NOMO-1 treated with DMSO at 0.1 percent for 48 hours (cell line): ENCODE measurements at regions not wholly inside any gene's neighbourhood (a gene's known extent, or its start where the extent isn't known, plus 50 kb on each side); places are given as distances from the start of the nearest gene placed in this dataset.

Experiments used
- DNase-seq: peaks from one replicate; lab custom pipeline; 2025; ENCODE audit not compliant: unreplicated experiment; lab: John Stamatoyannopoulos, UW

DNA sequence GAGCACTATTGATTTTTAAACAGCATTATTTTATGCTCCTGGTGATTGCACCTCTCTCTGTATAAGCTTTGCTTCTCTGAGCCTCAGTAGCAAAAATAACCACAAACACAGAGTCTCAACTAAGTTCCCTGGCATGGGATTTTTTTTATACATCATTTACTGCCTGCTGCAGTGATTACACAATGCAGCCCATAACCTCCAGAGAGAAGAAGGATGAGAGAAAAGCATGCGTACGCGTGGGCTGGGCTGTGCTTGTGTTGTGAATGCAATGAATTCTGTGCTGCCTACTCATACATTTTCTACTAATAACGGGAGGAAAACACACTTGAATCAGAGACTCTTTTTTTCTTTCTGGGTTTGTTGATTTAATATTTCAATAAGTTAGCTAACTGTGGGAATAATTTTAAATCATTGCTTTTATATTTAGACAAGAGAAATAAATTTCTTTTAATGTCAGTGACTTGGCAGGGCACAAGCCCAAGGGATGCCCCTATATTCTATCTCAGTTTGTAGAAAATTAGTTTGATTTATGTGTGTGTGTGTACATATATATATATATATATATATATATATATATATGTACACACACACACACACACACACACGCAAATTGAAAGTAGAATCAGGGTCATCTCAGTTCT lies 351.5 kb downstream of the MED10 start:
- no peak for DNase-seq

DNA sequence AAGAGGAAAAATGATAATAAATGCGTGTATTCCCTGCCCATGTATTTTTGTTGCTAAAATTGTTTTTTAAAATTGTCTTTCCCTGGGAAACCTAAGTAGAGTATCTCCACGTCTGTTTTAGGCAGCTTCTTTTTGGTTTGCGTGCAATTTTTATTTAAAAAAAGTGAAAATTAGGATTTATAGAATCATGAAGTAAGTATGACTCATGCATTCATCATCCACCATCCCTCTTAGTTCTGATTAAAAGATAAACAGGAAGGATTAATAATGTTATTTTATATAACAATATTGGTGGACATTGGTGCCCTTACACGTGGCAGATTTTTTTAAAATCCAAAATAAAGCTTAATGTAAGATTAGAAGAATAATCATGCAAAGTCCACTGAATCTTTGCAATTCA lies 358.7 kb downstream of the MED10 start:
- no peak for DNase-seq

- DNase-seq, result no peak
Observed at GRCh38 chr5:6013506-6013905, 364.8 kb downstream of the MED10 start.

DNA sequence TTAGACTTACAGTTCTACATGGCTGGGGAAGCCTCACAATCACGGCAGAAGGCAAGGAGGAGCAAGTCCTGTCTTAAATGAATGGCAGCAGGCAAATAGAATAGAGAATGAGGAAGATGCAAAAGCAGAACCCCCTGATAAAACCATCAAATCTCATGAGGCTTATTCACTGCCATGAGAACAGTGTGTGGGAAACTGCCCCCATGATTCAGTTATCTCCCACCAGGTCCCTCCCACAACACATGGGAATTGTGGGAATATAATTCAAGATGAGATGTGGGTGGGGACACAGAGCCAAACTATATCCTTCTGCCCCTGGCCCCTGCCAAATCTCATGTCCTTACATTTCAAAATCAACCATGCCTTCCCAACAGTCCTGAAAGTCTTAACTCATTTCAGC lies 367.1 kb downstream of the MED10 start:
- DNase-seq, result no peak

DNA sequence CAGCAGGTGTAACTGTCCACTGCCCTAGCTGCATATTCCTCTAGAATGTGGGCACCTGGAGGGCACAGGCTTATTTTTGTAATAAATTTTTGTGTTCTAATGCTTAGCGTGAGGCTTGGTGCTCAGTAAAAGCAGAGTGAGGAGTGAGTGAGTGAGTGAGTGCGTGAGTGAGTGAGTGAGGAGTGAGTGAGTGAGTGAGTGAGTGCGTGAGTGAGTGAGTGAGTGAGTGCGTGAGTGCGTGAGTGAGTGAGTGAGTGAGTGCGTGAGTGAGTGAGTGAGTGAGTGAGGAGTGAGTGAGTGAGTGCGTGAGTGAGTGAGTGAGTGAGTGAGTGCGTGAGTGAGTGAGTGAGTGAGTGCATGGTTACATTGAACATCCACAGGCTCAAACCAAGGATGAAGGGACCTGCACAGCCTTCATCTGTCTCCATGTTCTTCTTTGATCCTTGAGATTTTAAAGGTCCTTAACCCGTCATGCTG lies 371.5 kb downstream of the MED10 start:
- no peak for DNase-seq

DNA sequence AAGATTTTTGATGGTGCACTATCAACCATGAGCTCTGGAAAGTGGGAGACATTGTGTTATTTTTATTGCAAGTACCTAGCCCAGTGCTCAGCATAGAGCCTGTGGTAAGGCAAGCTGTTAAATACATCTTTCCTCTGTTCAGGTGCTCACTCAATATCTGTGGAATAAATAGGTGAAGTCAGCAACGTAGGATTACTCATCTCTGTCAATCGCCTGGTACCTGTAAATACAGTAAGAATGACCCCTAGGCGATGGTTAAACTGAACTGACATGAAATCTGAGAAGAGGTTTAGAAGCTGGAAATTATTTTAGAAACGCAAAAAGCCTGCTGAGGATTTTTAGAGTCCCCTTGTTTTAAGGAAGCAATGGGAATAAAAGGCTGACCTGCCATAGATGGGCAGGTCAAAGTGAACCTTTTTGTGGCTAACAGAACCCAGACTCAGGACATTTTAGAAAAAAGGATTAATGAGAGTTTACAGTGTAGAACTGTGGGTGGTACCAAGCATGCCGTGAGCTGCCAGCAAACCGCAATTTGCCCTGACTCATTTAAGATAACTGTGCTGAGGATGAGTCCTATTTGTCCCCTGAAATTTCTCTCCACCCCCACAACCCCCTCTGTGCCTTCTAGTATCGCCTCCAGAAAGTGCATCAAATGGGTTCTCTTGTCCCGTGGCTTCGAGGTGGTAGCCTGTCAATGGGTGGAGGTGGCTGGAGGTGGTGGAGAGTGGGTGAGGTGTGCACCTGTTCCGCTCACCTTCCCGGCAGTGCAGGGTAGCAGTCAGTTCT lies 375.1 kb downstream of the MED10 start:
- no peak for DNase-seq

DNA sequence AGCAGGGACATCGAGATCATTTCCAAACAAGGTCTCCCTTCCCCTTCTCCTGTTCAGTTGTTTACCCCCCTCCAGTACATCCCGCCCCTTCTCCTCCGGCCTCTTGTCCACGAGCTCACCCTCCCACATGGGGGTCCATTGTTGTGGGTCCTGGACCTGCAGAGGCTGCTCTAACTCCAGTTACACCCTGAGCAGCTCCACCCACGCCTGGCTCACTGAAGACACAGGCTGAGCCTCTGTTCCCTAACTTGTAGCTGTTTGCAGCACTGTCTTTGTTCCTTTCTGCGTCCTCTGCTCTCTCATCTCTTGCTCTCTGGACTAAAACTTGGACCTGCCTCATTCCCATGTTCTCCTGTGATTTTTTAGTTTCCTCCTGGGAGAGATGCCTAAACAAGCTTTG lies 377.5 kb downstream of the MED10 start:
- DNase-seq, result no peak

GRCh38 chr5:5995819-5996218 lies 382.5 kb downstream of the MED10 start:
- DNase-seq, result no peak

- no peak for DNase-seq
Observed at GRCh38 chr5:5986492-5987178, 391.7 kb downstream of the MED10 start.

DNA sequence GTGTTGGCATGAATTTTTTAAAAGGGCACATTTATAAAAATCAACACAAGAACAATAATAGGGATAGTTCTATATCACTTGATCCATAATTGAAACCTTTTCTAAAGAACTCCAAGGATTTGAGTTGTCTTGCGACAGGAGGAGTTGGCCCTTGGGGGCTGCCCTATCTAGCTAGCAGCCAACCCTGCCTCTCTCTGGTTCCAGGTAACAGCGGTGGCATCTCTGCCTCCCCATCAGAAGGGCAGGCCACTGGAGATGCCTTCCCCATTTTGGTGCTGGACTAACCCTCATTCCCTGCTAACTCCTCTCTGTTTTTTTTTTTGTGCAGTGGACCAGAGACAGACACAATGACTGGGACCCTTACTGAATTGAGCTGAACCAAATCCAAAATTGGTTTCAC lies 393.0 kb downstream of the MED10 start:
- DNase-seq, result no peak

GRCh38 chr5:5983261-5983980 lies 394.9 kb downstream of the MED10 start:
- DNase-seq, result no peak

GRCh38 chr5:5981562-5981961 lies 396.8 kb downstream of the MED10 start:
- DNase-seq, result no peak

- DNase-seq, result no peak
Observed at GRCh38 chr5:5980538-5980895, 397.8 kb downstream of the MED10 start.

DNA sequence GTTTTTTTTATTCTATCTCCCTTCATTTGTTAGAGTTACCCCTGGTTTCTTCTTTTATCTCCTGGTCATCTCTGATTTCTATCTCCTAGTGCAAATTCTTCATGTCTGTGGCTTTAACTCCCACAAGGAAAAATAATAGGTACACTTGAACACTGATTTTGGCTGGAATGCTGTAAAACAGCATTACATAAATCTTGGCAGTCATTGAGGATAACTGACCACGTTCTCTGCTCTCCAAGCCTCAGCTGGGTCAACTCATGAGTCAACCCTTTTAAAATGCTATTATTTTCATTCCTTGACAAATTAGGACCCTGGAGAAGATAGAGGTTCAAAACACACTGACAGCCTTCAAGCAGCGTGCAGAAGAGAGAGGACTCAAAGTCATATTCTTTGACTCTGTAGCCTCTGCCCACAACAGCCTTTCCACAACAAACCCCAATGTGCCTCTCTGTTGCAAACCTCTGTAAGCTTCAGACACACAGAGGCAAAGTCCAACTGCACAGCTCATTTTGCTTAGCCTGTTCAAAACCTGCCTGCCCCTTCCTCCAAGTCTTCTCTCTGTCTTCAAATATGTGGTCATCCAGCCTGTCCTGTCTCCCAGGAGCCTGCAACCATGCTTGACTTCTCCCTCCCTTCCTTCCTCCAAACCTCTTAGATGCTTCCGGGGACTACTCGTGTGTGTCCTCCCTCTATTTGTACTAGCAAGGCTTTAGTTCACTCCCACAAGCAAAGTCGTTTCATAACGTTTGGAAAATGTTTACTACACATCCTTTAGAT lies 398.4 kb downstream of the MED10 start:
- DNase-seq, result no peak

DNA sequence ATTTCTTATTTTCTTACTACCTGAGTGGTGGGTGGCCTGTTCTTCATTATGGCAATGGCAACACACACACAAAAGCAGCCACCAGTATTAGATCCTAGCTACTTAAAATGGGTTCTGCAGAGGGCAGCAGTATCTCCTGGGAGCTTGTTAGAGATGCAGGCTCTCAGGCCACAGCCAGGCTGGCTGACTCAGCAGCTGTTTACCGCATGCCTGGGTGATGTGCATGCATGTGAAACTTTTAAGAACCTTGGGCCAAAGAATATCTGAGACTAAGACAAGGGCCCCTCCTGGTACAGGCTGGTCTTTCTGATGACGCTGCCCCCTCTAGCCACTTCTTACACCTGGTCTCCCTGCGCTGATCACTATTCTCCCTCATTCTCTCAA lies 399.0 kb downstream of the MED10 start:
- DNase-seq, result no peak

GRCh38 chr5:5978501-5979376 lies 399.6 kb downstream of the MED10 start:
- DNase-seq, result no peak

DNA sequence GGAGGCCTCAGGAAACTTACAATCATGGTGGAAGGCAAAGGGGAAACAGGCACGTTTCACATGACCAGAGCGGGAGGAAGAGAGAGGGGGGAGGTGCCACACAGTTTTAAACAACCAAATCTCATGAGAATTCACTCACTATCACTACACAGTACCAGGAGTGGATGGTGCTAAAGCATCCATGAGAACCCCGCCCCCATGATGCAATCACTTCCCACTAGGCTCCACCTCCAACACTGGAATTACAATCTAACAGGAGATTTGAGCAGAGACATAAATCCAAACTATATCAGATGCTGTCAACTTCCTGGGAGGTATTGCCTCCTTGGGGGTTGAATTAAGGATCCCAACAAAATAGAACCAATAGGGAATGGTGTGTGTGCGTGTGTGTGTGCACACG lies 407.1 kb downstream of the MED10 start:
- DNase-seq, result no peak

GRCh38 chr5:5969942-5970483 lies 408.3 kb downstream of the MED10 start:
- DNase-seq, result no peak

GRCh38 chr5:5968981-5969380 lies 409.4 kb downstream of the MED10 start:
- DNase-seq, result no peak

GRCh38 chr5:5967944-5968343 lies 410.4 kb downstream of the MED10 start:
- DNase-seq, result no peak
